Lower leg skin (tissue), 4 donors: ENCODE measurements at regions not wholly inside any gene's neighbourhood (a gene's known extent, or its start where the extent isn't known, plus 50 kb on each side); places are given as distances from the start of the nearest gene placed in this dataset.
"Not testable (repeated sequence)": the region's sequence is repeated elsewhere in the genome, so short reads cannot be mapped to it uniquely, and the experiment has no call there.

Experiments
- DNase-seq, 2 donors: peaks; one replicate each; pipeline ENCODE4 v3.0.0-alpha.2; 2019; ENCODE audit warnings: low spot score in 2 of 2
- H3K4me3 ChIP-seq: fragments of 200-600 bp; sonication (generic); 2 replicates; pipeline ENCODE4 v1.5.1; 2017; ENCODE audit warnings: mild to moderate bottlenecking, low read depth; ENCODE audit not compliant: poor library complexity, severe bottlenecking
- CTCF ChIP-seq, 3 donors: fragments of 450-650 bp; IDR thresholded peaks; one replicate each; pipeline ENCODE4 v1.5.1; 2016; ENCODE audit warnings: antibody characterized with exemption in 3 of 3, mild to moderate bottlenecking in 3 of 3, moderate library complexity in 2 of 3
- POLR2A ChIP-seq, 2 donors: fragments of 450-650 bp; IDR thresholded peaks; one replicate each; pipeline ENCODE4 v1.6.1; 2016 to 2017; ENCODE audit warnings: antibody characterized with exemption in 2 of 2, mild to moderate bottlenecking in 1 of 2, moderate library complexity in 1 of 2
- WGBS, 2 donors: methylation state at CpG; one replicate each; pipeline ENCODE4 v1.1.5; 2018; 5-methylcytosine and 5-hydroxymethylcytosine counted together
- intact Hi-C: fragments of 100-400 bp; cut with DNase I; formaldehyde crosslinking; loops from one replicate; pipeline ENCODE4 v1.15.0; 2023; ENCODE audit warnings: low total_unique reads

GRCh38 chr4:104909376-104909775, 237.3 kb upstream of the TET2 start:
- no peak overlapping the region for H3K4me3 ChIP-seq
- no peak for TF ChIP-seq CTCF (IDR thresholded peaks at IDR 0.05)
- TF ChIP-seq POLR2A (IDR thresholded peaks at IDR 0.05) = no peak
- DNase-seq = no peak
- WGBS, 2 donors = 76 to 95% methylated on average over 1 of the region's 1 CpG
- intact Hi-C loops = no loop called here

- WGBS, 2 donors = 71 to 75% methylated on average over 1 of the region's 1 CpG
- no peak for DNase-seq
- intact Hi-C loops = no loop called here
- no peak overlapping the region for H3K4me3 ChIP-seq
- TF ChIP-seq POLR2A (IDR thresholded peaks at IDR 0.05) = no peak
- TF ChIP-seq CTCF (IDR thresholded peaks at IDR 0.05) = no peak
Measured at GRCh38 chr4:104912518-104912917, 234.2 kb upstream of the TET2 start.

- intact Hi-C loops = no loop called here
- DNase-seq = no peak
- TF ChIP-seq POLR2A (IDR thresholded peaks at IDR 0.05) = no peak
- no peak for TF ChIP-seq CTCF (IDR thresholded peaks at IDR 0.05)
- H3K4me3 ChIP-seq = no peak overlapping the region
- WGBS, 2 donors = 72 to 73% methylated on average over 3 of the region's 3 CpGs
Measured at GRCh38 chr4:104915373-104915772, 231.3 kb upstream of the TET2 start.

GRCh38 chr4:104915864-104916263, 230.8 kb upstream of the TET2 start:
- intact Hi-C loops = no loop called here
- TF ChIP-seq POLR2A (IDR thresholded peaks at IDR 0.05) (no peak), CTCF (IDR thresholded peaks at IDR 0.05) (no peak)
- 59 to 73% methylated on average over 3 of the region's 3 CpGs for WGBS, 2 donors
- H3K4me3 ChIP-seq = no peak overlapping the region
- DNase-seq = no peak

GRCh38 chr4:104919406-104919805, 227.3 kb upstream of the TET2 start:
- no peak for DNase-seq
- H3K4me3 ChIP-seq = no peak overlapping the region
- TF ChIP-seq CTCF (IDR thresholded peaks at IDR 0.05) (no peak), POLR2A (IDR thresholded peaks at IDR 0.05) (no peak)
- intact Hi-C loops = no loop called here

- TF ChIP-seq POLR2A (IDR thresholded peaks at IDR 0.05) (no peak), CTCF (IDR thresholded peaks at IDR 0.05) (no peak)
- 84 to 91% methylated on average over 7 of the region's 7 CpGs for WGBS, 2 donors
- no peak overlapping the region for H3K4me3 ChIP-seq
- intact Hi-C loops = no loop called here
- no peak for DNase-seq
Measured at GRCh38 chr4:104930298-104930697, 216.4 kb upstream of the TET2 start.

- intact Hi-C loops = not testable (repeated sequence)
- 37 to 50% methylated on average over 4 to 5 of the region's 5 CpGs for WGBS, 2 donors
Measured at GRCh38 chr4:104930745-104931736, 215.6 kb upstream of the TET2 start.

More at GRCh38 chr4:104930745-104931736, 215.6 kb upstream of the TET2 start:
- not testable (repeated sequence) for DNase-seq, H3K4me3 ChIP-seq
